Renal pelvis (tissue), 1 donor: ENCODE measurements at regions not wholly inside any gene's neighbourhood (a gene's known extent, or its start where the extent isn't known, plus 50 kb on each side); places are given as distances from the start of the nearest gene placed in this dataset.

Experiments
- DNase-seq: peaks from one replicate; pipeline ENCODE4 v3.0.0-alpha.2; 2013

GRCh38 chr1:59085101-59085500, 211.8 kb upstream of the FGGY start:
- no peak for DNase-seq

GRCh38 chr1:59089036-59089798, 207.7 kb upstream of the FGGY start:
- no peak for DNase-seq

GRCh38 chr1:59089922-59090457, 206.9 kb upstream of the FGGY start:
- no peak for DNase-seq

GRCh38 chr1:59092126-59092525, 204.8 kb upstream of the FGGY start:
- DNase-seq = no peak

- no peak for DNase-seq
These were observed 202.9 kb upstream of the FGGY start for GRCh38 chr1:59094001-59094400.

- DNase-seq = no peak
These were observed 200.4 kb upstream of the FGGY start for GRCh38 chr1:59096501-59096900.

- no peak for DNase-seq
These were observed 198.2 kb upstream of the FGGY start for GRCh38 chr1:59098655-59099054.

GRCh38 chr1:59100708-59101374, 196.1 kb upstream of the FGGY start:
- DNase-seq = no peak

GRCh38 chr1:59101518-59101917, 195.4 kb upstream of the FGGY start:
- DNase-seq = no peak

- DNase-seq = no peak
These were observed 193.4 kb upstream of the FGGY start for GRCh38 chr1:59103457-59103856.

- no peak for DNase-seq
These were observed 192.6 kb upstream of the FGGY start for GRCh38 chr1:59104191-59104760.

GRCh38 chr1:59105548-59106507, 191.1 kb upstream of the FGGY start:
- no peak for DNase-seq

GRCh38 chr1:59107516-59107915, 189.4 kb upstream of the FGGY start:
- DNase-seq = no peak

- DNase-seq = no peak
These were observed 189.0 kb upstream of the FGGY start for GRCh38 chr1:59107916-59108315.

- no peak for DNase-seq
These were observed 188.2 kb upstream of the FGGY start for GRCh38 chr1:59108481-59109317.

- DNase-seq = peak; percentile 24
These were observed 186.6 kb upstream of the FGGY start for GRCh38 chr1:59110271-59110670.

- DNase-seq = no peak
These were observed 182.9 kb upstream of the FGGY start for GRCh38 chr1:59113876-59114457.

- DNase-seq = no peak
These were observed 181.0 kb upstream of the FGGY start for GRCh38 chr1:59115865-59116264.

GRCh38 chr1:59116920-59117542, 179.9 kb upstream of the FGGY start:
- no peak for DNase-seq

GRCh38 chr1:59122527-59122926, 174.4 kb upstream of the FGGY start:
- no peak for DNase-seq
